Caco-2 (cell line): ENCODE measurements at regions not wholly inside any gene's neighbourhood (a gene's known extent, or its start where the extent isn't known, plus 50 kb on each side); places are given as distances from the start of the nearest gene placed in this dataset.
"Not testable (repeated sequence)": the region's sequence is repeated elsewhere in the genome, so short reads cannot be mapped to it uniquely, and the experiment has no call there.

Source experiments
- BruUV-seq: library from RNA; stranded (reverse); fragments of 400-500 nt; replicated peaks from 2 replicates; lab custom pipeline; 2021; lab: Mats Ljungman, UMichigan
- CTCF ChIA-PET: fragments of 300-600 bp; sonication (Branson Sonifier 250); formaldehyde crosslinking; loops from one replicate; lab custom pipeline; 2022; ENCODE audit warnings: antibody characterized with exemption; lab: Charles Lee
- POLR2A ChIA-PET: fragments of 300-600 bp; sonication (Branson Sonifier 250); formaldehyde crosslinking; loops from one replicate; lab custom pipeline; 2022; ENCODE audit warnings: antibody characterized with exemption; lab: Charles Lee
- DNase-seq, 2 experiments: peaks; one replicate each; pipeline versions ENCODE4 v3.0.0 to v3.0.0-alpha.2; 2020 to 2022
- H3K27me3 ChIP-seq: replicated peaks from 2 replicates; pipeline ENCODE4 v1.6.0; 2011; ENCODE audit warnings: low read length; ENCODE audit not compliant: control insufficient read depth, insufficient read depth
- H3K36me3 ChIP-seq: 2 replicates; pipeline ENCODE4 v1.5.1; 2011; ENCODE audit warnings: low read length; ENCODE audit not compliant: control insufficient read depth, insufficient read depth
- H3K4me1 ChIP-seq: fragments of 250-450 bp; sonication (Bioruptor Pico); 2 replicates; pipeline ENCODE4 v1.5.1; 2020; ENCODE audit warnings: mild to moderate bottlenecking
- H3K4me3 ChIP-seq: 2 replicates; pipeline ENCODE4 v1.5.1; 2011; ENCODE audit warnings: low read depth, mild to moderate bottlenecking, control low read depth, low read length
- H3K9me3 ChIP-seq: fragments of 250-450 bp; sonication (Bioruptor Pico); 2 replicates; pipeline ENCODE4 v1.5.1; 2020; ENCODE audit warnings: mild to moderate bottlenecking, moderate library complexity
- H3K27ac Mint-ChIP-seq: one replicate; pipeline ENCODE4 v1.8.0; 2022; ENCODE audit warnings: mixed read lengths; ENCODE audit not compliant: unreplicated experiment
- H3K27me3 Mint-ChIP-seq: one replicate; pipeline ENCODE4 v1.8.0; 2022; ENCODE audit warnings: mixed read lengths; ENCODE audit not compliant: insufficient read depth, unreplicated experiment
- H3K36me3 Mint-ChIP-seq: one replicate; pipeline ENCODE4 v1.8.0; 2022; ENCODE audit warnings: mild to moderate bottlenecking, mixed read lengths; ENCODE audit not compliant: insufficient read depth, unreplicated experiment
- H3K4me1 Mint-ChIP-seq: one replicate; pipeline ENCODE4 v1.8.0; 2022; ENCODE audit warnings: low read depth, mixed read lengths; ENCODE audit not compliant: unreplicated experiment
- H3K4me3 Mint-ChIP-seq: one replicate; pipeline ENCODE4 v1.8.0; 2022; ENCODE audit warnings: mild to moderate bottlenecking, moderate library complexity, mixed read lengths; ENCODE audit not compliant: unreplicated experiment
- H3K9me3 Mint-ChIP-seq: one replicate; pipeline ENCODE4 v1.8.0; 2022; ENCODE audit warnings: mixed read lengths; ENCODE audit not compliant: unreplicated experiment
- intact Hi-C: fragments of 100-400 bp; cut with micrococcal nuclease; formaldehyde crosslinking; loops from one replicate; pipeline ENCODE4 v1.10.0; 2022; ENCODE audit not compliant: unreplicated experiment
- TF ChIP-seq, protein P1 (sequence below), 2 experiments: fragments of 200-600 bp in 1 of 2; IDR thresholded peaks; 1 replicate in 1 of 2; 2 replicates in 1 of 2; pipeline versions ENCODE4 v1.5.1 to v1.8.0; 2011 to 2022; ENCODE audit warnings: antibody characterized with exemption in 1 of 2, control low read depth in 1 of 2, inconsistent platforms in 1 of 2, low read depth in 1 of 2, low read length in 1 of 2, mild to moderate bottlenecking in 1 of 2, moderate library complexity in 1 of 2; ENCODE audit not compliant: insufficient read depth in 1 of 2, severe bottlenecking in 1 of 2, unreplicated experiment in 1 of 2

GRCh38 chr3:16708285-16708684, 103.1 kb upstream of the DAZL start:
- no peaks in the 10 kb centered on the region for H3K27me3 ChIP-seq
- H3K4me3 ChIP-seq = no peak overlapping the region
- DNase-seq = no peak
- H3K27ac Mint-ChIP-seq = no peak overlapping the region
- H3K4me3 Mint-ChIP-seq = no peak overlapping the region
- intact Hi-C loops = no loop called here
- no peaks in the 10 kb centered on the region for H3K36me3 Mint-ChIP-seq
- TF ChIP-seq, protein P1, sequence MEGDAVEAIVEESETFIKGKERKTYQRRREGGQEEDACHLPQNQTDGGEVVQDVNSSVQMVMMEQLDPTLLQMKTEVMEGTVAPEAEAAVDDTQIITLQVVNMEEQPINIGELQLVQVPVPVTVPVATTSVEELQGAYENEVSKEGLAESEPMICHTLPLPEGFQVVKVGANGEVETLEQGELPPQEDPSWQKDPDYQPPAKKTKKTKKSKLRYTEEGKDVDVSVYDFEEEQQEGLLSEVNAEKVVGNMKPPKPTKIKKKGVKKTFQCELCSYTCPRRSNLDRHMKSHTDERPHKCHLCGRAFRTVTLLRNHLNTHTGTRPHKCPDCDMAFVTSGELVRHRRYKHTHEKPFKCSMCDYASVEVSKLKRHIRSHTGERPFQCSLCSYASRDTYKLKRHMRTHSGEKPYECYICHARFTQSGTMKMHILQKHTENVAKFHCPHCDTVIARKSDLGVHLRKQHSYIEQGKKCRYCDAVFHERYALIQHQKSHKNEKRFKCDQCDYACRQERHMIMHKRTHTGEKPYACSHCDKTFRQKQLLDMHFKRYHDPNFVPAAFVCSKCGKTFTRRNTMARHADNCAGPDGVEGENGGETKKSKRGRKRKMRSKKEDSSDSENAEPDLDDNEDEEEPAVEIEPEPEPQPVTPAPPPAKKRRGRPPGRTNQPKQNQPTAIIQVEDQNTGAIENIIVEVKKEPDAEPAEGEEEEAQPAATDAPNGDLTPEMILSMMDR (IDR thresholded peaks at IDR 0.05; ENCODE audit: insufficient read depth in 1 of 2, low read depth in 1 of 2, low read length in 1 of 2, severe bottlenecking in 1 of 2, unreplicated experiment in 1 of 2) = no peak
- no peaks in the 10 kb centered on the region for H3K4me1 Mint-ChIP-seq
- H3K9me3 Mint-ChIP-seq = no peaks in the 10 kb centered on the region
- BruUV-seq = no TSS peak
- peaks cover 4% of the 10 kb centered on the region for H3K27me3 Mint-ChIP-seq
- ChIA-PET POLR2A (no interaction called here), CTCF (no interaction called here)
- no peaks in the 10 kb centered on the region for H3K9me3 ChIP-seq
- H3K36me3 ChIP-seq = no peaks in the 10 kb centered on the region
- no peaks in the 10 kb centered on the region for H3K4me1 ChIP-seq

DNA sequence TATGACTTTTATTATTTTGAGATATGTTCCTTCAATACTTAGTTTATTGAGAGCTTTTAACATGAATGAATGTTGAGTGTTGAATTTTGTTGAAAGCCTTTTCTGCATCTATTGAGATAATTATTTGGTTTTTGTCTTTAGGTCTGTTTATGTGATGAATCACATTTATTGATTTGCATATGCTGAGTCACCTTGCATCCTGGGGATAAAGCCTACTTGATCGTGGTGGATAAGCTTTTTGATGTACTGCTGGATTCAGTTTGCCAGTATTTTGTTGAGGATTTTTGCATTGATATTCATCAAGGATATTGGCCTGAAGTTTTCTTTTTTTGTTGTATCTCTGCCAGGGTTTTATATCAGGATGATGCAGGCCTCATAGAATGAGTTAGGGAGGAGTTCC, 106.5 kb upstream of the DAZL start:
- POLR2A ChIA-PET, H3K4me1 Mint-ChIP-seq, H3K4me3 ChIP-seq, CTCF ChIA-PET, H3K36me3 Mint-ChIP-seq, H3K4me1 ChIP-seq, H3K9me3 ChIP-seq, H3K9me3 Mint-ChIP-seq, H3K4me3 Mint-ChIP-seq, intact Hi-C loops, H3K36me3 ChIP-seq, H3K27ac Mint-ChIP-seq, BruUV-seq, H3K27me3 ChIP-seq, DNase-seq: not testable (repeated sequence)
- H3K27me3 Mint-ChIP-seq = peaks cover 10% of the 10 kb centered on the region

DNA sequence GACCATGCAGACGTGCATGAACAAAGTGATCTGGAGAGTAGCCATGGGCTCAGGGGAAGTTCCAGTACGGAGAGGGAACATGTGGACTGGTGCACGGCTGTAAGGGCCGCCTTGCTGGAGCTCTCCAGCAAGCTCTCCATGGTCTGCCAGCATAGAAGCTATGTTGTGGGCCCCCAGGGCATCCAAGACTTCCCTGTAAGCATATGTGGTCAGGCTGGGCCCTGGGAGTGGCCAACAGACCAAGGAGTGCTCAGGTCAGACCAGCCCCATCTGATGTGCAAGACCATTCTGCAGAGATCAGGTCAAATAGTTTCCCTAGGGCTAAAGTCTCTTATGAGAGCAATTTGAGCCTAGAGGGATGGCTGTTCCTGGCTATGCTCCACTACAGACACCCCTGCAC, 110.1 kb upstream of the DAZL start:
- no peaks in the 10 kb centered on the region for H3K27me3 ChIP-seq
- H3K4me3 Mint-ChIP-seq = no peak overlapping the region
- H3K9me3 ChIP-seq = no peaks in the 10 kb centered on the region
- H3K27ac Mint-ChIP-seq = no peak overlapping the region
- no peak overlapping the region for H3K4me3 ChIP-seq
- peaks cover 10% of the 10 kb centered on the region for H3K27me3 Mint-ChIP-seq
- H3K4me1 ChIP-seq = no peaks in the 10 kb centered on the region
- H3K9me3 Mint-ChIP-seq = no peaks in the 10 kb centered on the region
- no peaks in the 10 kb centered on the region for H3K36me3 ChIP-seq
- intact Hi-C loops = no loop called here
- ChIA-PET POLR2A (no interaction called here), CTCF (no interaction called here)
- TF ChIP-seq, protein P1 (IDR thresholded peaks at IDR 0.05; ENCODE audit: insufficient read depth in 1 of 2, low read depth in 1 of 2, low read length in 1 of 2, severe bottlenecking in 1 of 2, unreplicated experiment in 1 of 2) = no peak
- no peak for DNase-seq
- H3K36me3 Mint-ChIP-seq = no peaks in the 10 kb centered on the region
- BruUV-seq = no TSS peak
- H3K4me1 Mint-ChIP-seq = no peaks in the 10 kb centered on the region

DNA sequence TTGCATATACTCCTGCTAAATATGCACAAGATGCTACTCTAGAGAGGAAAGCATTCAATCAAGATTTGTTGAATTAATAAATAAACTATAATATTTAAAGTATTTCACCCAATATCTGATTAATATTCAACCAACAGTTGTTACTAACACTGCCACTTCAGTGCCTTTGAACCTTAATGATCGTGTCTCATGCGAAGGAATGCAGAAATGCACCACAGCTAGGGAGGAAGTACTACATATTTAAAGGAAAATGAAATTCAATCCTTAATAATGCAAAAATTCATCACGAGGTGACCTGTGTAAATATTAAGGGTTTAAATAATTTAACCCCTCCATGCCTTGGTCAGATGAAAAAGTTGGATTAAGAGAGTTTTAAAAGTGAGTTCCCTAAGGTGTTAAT, 114.2 kb upstream of the DAZL start:
- Mint-ChIP-seq H3K4me1 (no peaks in the 10 kb centered on the region), H3K4me3 (no peak overlapping the region), H3K9me3 (no peaks in the 10 kb centered on the region), H3K27me3 (peaks cover 3% of the 10 kb centered on the region), H3K36me3 (no peaks in the 10 kb centered on the region), H3K27ac (no peak overlapping the region)
- Histone ChIP-seq H3K9me3 (no peaks in the 10 kb centered on the region), H3K4me1 (no peaks in the 10 kb centered on the region), H3K27me3 (no peaks in the 10 kb centered on the region), H3K4me3 (no peak overlapping the region), H3K36me3 (no peaks in the 10 kb centered on the region)
- no peak for DNase-seq
- ChIA-PET POLR2A (no interaction called here), CTCF (no interaction called here)
- intact Hi-C loops = no loop called here
- no TSS peak for BruUV-seq
- TF ChIP-seq, protein P1 (IDR thresholded peaks at IDR 0.05; ENCODE audit: insufficient read depth in 1 of 2, low read depth in 1 of 2, low read length in 1 of 2, severe bottlenecking in 1 of 2, unreplicated experiment in 1 of 2) = no peak
